HepG2 (cell line): ENCODE measurements at regions not wholly inside any gene's neighbourhood (a gene's known extent, or its start where the extent isn't known, plus 50 kb on each side); places are given as distances from the start of the nearest gene placed in this dataset.

ENCODE experiments used
- ATAC-seq: fragments of 200-7000 bp; cut with Tn5 transposase; 3 replicates; pipeline ENCODE4 v1.9.1; 2020; ENCODE audit warnings: mild to moderate bottlenecking, moderate library complexity
- BruUV-seq: library from RNA; stranded (reverse); fragments of 400-500 nt; replicated peaks from 2 replicates; lab custom pipeline; 2021; lab: Mats Ljungman, UMichigan
- CTCF ChIA-PET: fragments of 300-600 bp; formaldehyde crosslinking; extraction: SDS; loops from one replicate; lab custom pipeline; 2021; ENCODE audit warnings: low total read pairs, inconsistent platforms, low intra/inter-chr PET ratio; lab: Yijun Ruan, JAX
- POLR2A ChIA-PET: fragments of 350-600 bp; sonication (Branson Sonifier 250); formaldehyde crosslinking; loops from one replicate; lab custom pipeline; 2020; ENCODE audit warnings: antibody characterized with exemption, inconsistent platforms; lab: Yijun Ruan, JAX
- DNase-seq: peaks from one replicate; pipeline ENCODE4 v3.0.0-alpha.2; 2015; ENCODE audit warnings: low spot score
- FAIRE-seq: peaks from 3 replicates; lab custom pipeline; 2011; peaks lifted over from hg19 to GRCh38; lab: Jason Lieb, UNC
- H2AFZ ChIP-seq: one replicate; pipeline ENCODE4 v1.6.1; 2011; ENCODE audit warnings: low read length, inconsistent platforms
- H3K27ac ChIP-seq: fragments of 300-600 bp; 3 replicates; pipeline ENCODE4 v1.8.0; 2011; ENCODE audit warnings: mixed run types, mild to moderate bottlenecking, mixed read lengths, low read length, inconsistent platforms; ENCODE audit not compliant: insufficient read depth; ENCODE audit errors: extremely low read length
- H3K27me3 ChIP-seq, 2 experiments: fragments of 200-600 bp in 1 of 2; 2 replicates in 1 of 2; 3 replicates in 1 of 2; pipeline versions ENCODE4 v1.6.0 to v1.8.0; 2011; ENCODE audit warnings: low read length in 2 of 2, mild to moderate bottlenecking in 2 of 2, moderate library complexity in 2 of 2, inconsistent platforms in 1 of 2; ENCODE audit not compliant: insufficient read depth in 2 of 2, control insufficient read depth in 1 of 2
- H3K36me3 ChIP-seq, 2 experiments: fragments of 200-600 bp in 1 of 2; replicated peaks in 1 of 2; 2 replicates in 1 of 2; 3 replicates in 1 of 2; pipeline versions ENCODE4 v1.5.1 to v1.8.0; 2011; ENCODE audit warnings: low read length in 2 of 2, inconsistent platforms in 1 of 2; ENCODE audit not compliant: insufficient read depth in 2 of 2, control insufficient read depth in 1 of 2
- H3K4me1 ChIP-seq: 2 replicates; pipeline ENCODE4 v1.5.1; 2012; ENCODE audit warnings: low read length, inconsistent platforms; ENCODE audit not compliant: insufficient read depth
- H3K4me2 ChIP-seq: 2 replicates; pipeline ENCODE4 v1.6.0; 2011; ENCODE audit warnings: low read depth, low read length, inconsistent platforms
- H3K4me3 ChIP-seq, 3 experiments: fragments of 200-600 bp in 1 of 3; sonication (generic), shearing (Covaris generic) in 1 of 3; replicated peaks in 1 of 3; 2 replicates each; pipeline ENCODE4 v1.5.1; 2011 to 2016; ENCODE audit warnings: low read length in 3 of 3, inconsistent platforms in 2 of 3, low read depth in 2 of 3, mild to moderate bottlenecking in 2 of 3, control low read depth in 1 of 3, mixed read lengths in 1 of 3; ENCODE audit not compliant: insufficient read depth in 1 of 3
- H3K79me2 ChIP-seq: one replicate; pipeline ENCODE4 v1.6.1; 2011; ENCODE audit warnings: low read length, inconsistent platforms; ENCODE audit not compliant: insufficient read depth
- H3K9ac ChIP-seq: 2 replicates; pipeline ENCODE4 v1.6.0; 2011; ENCODE audit warnings: mild to moderate bottlenecking, low read depth, low read length, inconsistent platforms; ENCODE audit not compliant: insufficient read depth
- H3K9me3 ChIP-seq: 2 replicates; pipeline ENCODE4 v1.5.1; 2012; ENCODE audit warnings: mild to moderate bottlenecking, low read length
- H4K20me1 ChIP-seq: 2 replicates; pipeline ENCODE4 v1.6.0; 2011; ENCODE audit warnings: inconsistent platforms, mild to moderate bottlenecking, low read length, moderate library complexity; ENCODE audit not compliant: insufficient read depth
- CSRNP1 ChIP-seq: sonication (generic); formaldehyde crosslinking; IDR thresholded peaks from 2 replicates; pipeline ENCODE4 v1.8.1; 2023; ENCODE audit warnings: mild to moderate bottlenecking, missing genetic modification reagents
- E2F2 ChIP-seq: sonication (generic); formaldehyde crosslinking; IDR thresholded peaks from 2 replicates; pipeline ENCODE4 v1.4.0; 2020; ENCODE audit warnings: missing genetic modification reagents, borderline replicate concordance
- FLYWCH1 ChIP-seq: sonication (generic); formaldehyde crosslinking; IDR thresholded peaks from 2 replicates; pipeline ENCODE4 v1.8.1; 2023; ENCODE audit warnings: mild to moderate bottlenecking, missing genetic modification reagents
- GATAD1 ChIP-seq: IDR thresholded peaks from 2 replicates; pipeline ENCODE4 v1.6.1; 2016; ENCODE audit warnings: missing genetic modification reagents, missing compliant biosample characterization
- GMEB2 ChIP-seq: IDR thresholded peaks from 2 replicates; pipeline ENCODE4 v1.6.1; 2016; ENCODE audit warnings: missing biosample characterization, missing genetic modification reagents, low read depth
- HBP1 ChIP-seq: IDR thresholded peaks from 2 replicates; pipeline ENCODE4 v1.6.1; 2016; ENCODE audit warnings: low read depth, control low read depth
- IKZF4 ChIP-seq: sonication (generic); formaldehyde crosslinking; IDR thresholded peaks from 2 replicates; pipeline ENCODE4 v1.5.1; 2020; ENCODE audit warnings: borderline replicate concordance, mild to moderate bottlenecking, low read depth, missing genetic modification reagents; ENCODE audit errors: not compliant biosample characterization
- PRMT3 ChIP-seq: sonication (generic); formaldehyde crosslinking; IDR thresholded peaks from 2 replicates; pipeline ENCODE4 v1.8.1; 2022; ENCODE audit warnings: low read depth, mild to moderate bottlenecking, moderate library complexity, missing genetic modification reagents, borderline replicate concordance
- RBAK ChIP-seq: sonication (generic); formaldehyde crosslinking; IDR thresholded peaks from 2 replicates; pipeline ENCODE4 v1.5.1; 2020; ENCODE audit warnings: mild to moderate bottlenecking, missing genetic modification reagents
- TAF15 ChIP-seq: fragments of 200-400 bp; formaldehyde crosslinking; IDR thresholded peaks from one replicate; pipeline ENCODE4 v1.6.1; 2018; ENCODE audit warnings: mild to moderate bottlenecking, low read depth, low read length; ENCODE audit not compliant: poor library complexity, severe bottlenecking
- ZNF12 ChIP-seq: sonication (generic); formaldehyde crosslinking; IDR thresholded peaks from 2 replicates; pipeline ENCODE4 v1.5.0; 2020; ENCODE audit warnings: missing genetic modification reagents
- ZNF569 ChIP-seq: sonication (generic); formaldehyde crosslinking; IDR thresholded peaks from 2 replicates; pipeline ENCODE4 v1.5.0; 2020; ENCODE audit warnings: mild to moderate bottlenecking, missing genetic modification reagents, moderate library complexity, borderline replicate concordance
- ZNF670 ChIP-seq: sonication (generic); formaldehyde crosslinking; IDR thresholded peaks from 2 replicates; pipeline ENCODE4 v1.8.0; 2022; ENCODE audit warnings: mild to moderate bottlenecking, missing genetic modification reagents, borderline replicate concordance
- WGBS: methylation state at CpG from one replicate; pipeline ENCODE4 v1.1.6; 2017; ENCODE audit warnings: low lambda C conversion rate; 5-methylcytosine and 5-hydroxymethylcytosine counted together
- in situ Hi-C: cut with HindIII; loops from 2 replicates; pipeline ENCODE4 v1.10.0; 2017; ENCODE audit warnings: low pct_unique_long_range_greater_than_20kb; ENCODE audit not compliant: extremely low pct_ligation_motif_present
- intact Hi-C: fragments of 100-400 bp; cut with micrococcal nuclease; formaldehyde crosslinking; loops from one replicate; pipeline ENCODE4 v1.10.0; 2022; ENCODE audit not compliant: unreplicated experiment

- no peak for TF ChIP-seq GATAD1
- no peak for TF ChIP-seq RBAK (CRISPR knock-in tag)
- TF ChIP-seq CSRNP1 (CRISPR knock-in tag): no peak
- no peak for TF ChIP-seq ZNF12 (CRISPR knock-in tag)
- TF ChIP-seq ZNF569: no peak
- TF ChIP-seq TAF15: no peak
- TF ChIP-seq IKZF4 (CRISPR knock-in tag): no peak
- TF ChIP-seq, all 625 proteins: peak for 0
Measured at GRCh38 chr7:13603661-13604060, 385.8 kb downstream of the ETV1 start (continued).

- no peak overlapping the region for H2AFZ ChIP-seq
- CTCF ChIA-PET: no interaction called here
- peaks cover 85% of the 10 kb centered on the region for H3K9me3 ChIP-seq
- 31% methylated on average over 2 of the region's 2 CpGs for WGBS
- TF ChIP-seq PRMT3 (CRISPR knock-in tag): no peak
- no peak for TF ChIP-seq GMEB2 (CRISPR knock-in tag)
- TF ChIP-seq E2F2 (CRISPR knock-in tag): no peak
- no peak for TF ChIP-seq FLYWCH1 (CRISPR knock-in tag)
- no peak for TF ChIP-seq HBP1
- TF ChIP-seq ZNF670 (CRISPR knock-in tag): no peak
- TF ChIP-seq, all 625 proteins: peak for 0
- no peak for DNase-seq
- in situ Hi-C loops: no loop called here
- no peak for ATAC-seq
- H3K4me3 ChIP-seq: no peak overlapping the region
- FAIRE-seq: no peak
- H3K27ac ChIP-seq: no peak overlapping the region
- H4K20me1 ChIP-seq: no peaks in the 10 kb centered on the region
- H3K9ac ChIP-seq: no peak overlapping the region
- no peaks in the 10 kb centered on the region for H3K36me3 ChIP-seq
- H3K27me3 ChIP-seq: no peaks in the 10 kb centered on the region
- H3K79me2 ChIP-seq: no peaks in the 10 kb centered on the region
- no TSS peak for BruUV-seq
- intact Hi-C loops: no loop called here
- H3K4me2 ChIP-seq: no peak overlapping the region
- H3K4me1 ChIP-seq: no peaks in the 10 kb centered on the region
- POLR2A ChIA-PET: no interaction called here
Measured at GRCh38 chr7:13604178-13604577, 385.3 kb downstream of the ETV1 start.
